Islet precursor cell (in vitro differentiated cells): ENCODE measurements at regions not wholly inside any gene's neighbourhood (a gene's known extent, or its start where the extent isn't known, plus 50 kb on each side); places are given as distances from the start of the nearest gene placed in this dataset.
A peak's percentile ranks its signal among the peaks of the same experiment; 100 is the strongest.

Source experiments
- DNase-seq: peaks from one replicate; pipeline ENCODE4 v3.0.0-alpha.2; 2018

GRCh38 chr16:64641343-64641742, 480.5 kb downstream of the CDH11 start:
- no peak for DNase-seq

- no peak for DNase-seq
These were observed 483.1 kb downstream of the CDH11 start for GRCh38 chr16:64638766-64639165.

- DNase-seq: no peak
These were observed 492.2 kb downstream of the CDH11 start for GRCh38 chr16:64629622-64630021.

GRCh38 chr16:64627781-64628180, 494.1 kb downstream of the CDH11 start:
- DNase-seq: no peak

- DNase-seq: peak; percentile 57
These were observed 494.6 kb downstream of the CDH11 start for GRCh38 chr16:64627288-64627687.

GRCh38 chr16:64626776-64627175, 495.1 kb downstream of the CDH11 start:
- no peak for DNase-seq

GRCh38 chr16:64621616-64622015, 500.2 kb downstream of the CDH11 start:
- no peak for DNase-seq

GRCh38 chr16:64617836-64618476, 503.9 kb downstream of the CDH11 start:
- DNase-seq: no peak

- DNase-seq: peak; percentile 89
These were observed 506.1 kb downstream of the CDH11 start for GRCh38 chr16:64615630-64616280.

- no peak for DNase-seq
These were observed 525.7 kb downstream of the CDH11 start for GRCh38 chr16:64596196-64596595.

- no peak for DNase-seq
These were observed 531.4 kb downstream of the CDH11 start for GRCh38 chr16:64590513-64590912.

- DNase-seq: no peak
These were observed 532.0 kb downstream of the CDH11 start for GRCh38 chr16:64589836-64590235.

- DNase-seq: peak; percentile 52
These were observed 535.1 kb downstream of the CDH11 start for GRCh38 chr16:64586781-64587180.

GRCh38 chr16:64585367-64585766, 536.5 kb downstream of the CDH11 start:
- no peak for DNase-seq

- DNase-seq: no peak
These were observed 541.3 kb downstream of the CDH11 start for GRCh38 chr16:64580558-64580957.

- no peak for DNase-seq
These were observed 542.2 kb downstream of the CDH11 start for GRCh38 chr16:64579712-64580111.

- no peak for DNase-seq
These were observed 576.1 kb downstream of the CDH11 start for GRCh38 chr16:64545768-64546167.

- no peak for DNase-seq
These were observed 577.0 kb downstream of the CDH11 start for GRCh38 chr16:64544859-64545258.

- DNase-seq: no peak
These were observed 578.4 kb downstream of the CDH11 start for GRCh38 chr16:64543441-64543840.

GRCh38 chr16:64543031-64543430, 578.8 kb downstream of the CDH11 start:
- no peak for DNase-seq

- no peak for DNase-seq
These were observed 579.7 kb downstream of the CDH11 start for GRCh38 chr16:64542152-64542551.

GRCh38 chr16:64541621-64542020, 580.2 kb downstream of the CDH11 start:
- DNase-seq: no peak

- DNase-seq: no peak
These were observed 581.4 kb downstream of the CDH11 start for GRCh38 chr16:64540434-64540833.

- no peak for DNase-seq
These were observed 582.0 kb downstream of the CDH11 start for GRCh38 chr16:64539811-64540371.
